MCF 10A (cell line): ENCODE measurements at regions not wholly inside any gene's neighbourhood (a gene's known extent, or its start where the extent isn't known, plus 50 kb on each side); places are given as distances from the start of the nearest gene placed in this dataset.

Source experiments
- BruUV-seq: library from RNA; stranded (reverse); fragments of 400-500 nt; replicated peaks from 2 replicates; lab custom pipeline; 2021; lab: Mats Ljungman, UMichigan
- CTCF ChIA-PET: fragments of 300-600 bp; sonication (Branson Sonifier 250); formaldehyde crosslinking; extraction: SDS; loops from one replicate; lab custom pipeline; 2021; ENCODE audit warnings: antibody characterized with exemption, inconsistent platforms; lab: Yijun Ruan, JAX
- POLR2A ChIA-PET: fragments of 300-600, 350-650 bp; sonication (Branson Sonifier 250); formaldehyde crosslinking; extraction: SDS; loops from one replicate; lab custom pipeline; 2020; ENCODE audit warnings: antibody characterized with exemption, inconsistent platforms; lab: Yijun Ruan, JAX
- DNase-seq: peaks from one replicate; pipeline ENCODE4 v3.0.0-alpha.2; 2018; ENCODE audit not compliant: unreplicated experiment
- H3K27ac Mint-ChIP-seq: one replicate; pipeline ENCODE4 v1.8.0; 2022; ENCODE audit warnings: mild to moderate bottlenecking, low read depth, mixed read lengths; ENCODE audit not compliant: unreplicated experiment
- H3K27me3 Mint-ChIP-seq: one replicate; pipeline ENCODE4 v1.8.0; 2022; ENCODE audit warnings: mixed read lengths; ENCODE audit not compliant: insufficient read depth, unreplicated experiment
- H3K36me3 Mint-ChIP-seq: one replicate; pipeline ENCODE4 v1.8.0; 2022; ENCODE audit warnings: mild to moderate bottlenecking, moderate library complexity, mixed read lengths; ENCODE audit not compliant: insufficient read depth, unreplicated experiment
- H3K4me1 Mint-ChIP-seq: one replicate; pipeline ENCODE4 v1.8.0; 2022; ENCODE audit warnings: mixed read lengths; ENCODE audit not compliant: insufficient read depth, unreplicated experiment
- H3K4me3 Mint-ChIP-seq: one replicate; pipeline ENCODE4 v1.8.0; 2022; ENCODE audit warnings: mild to moderate bottlenecking, moderate library complexity, mixed read lengths; ENCODE audit not compliant: unreplicated experiment
- H3K9me3 Mint-ChIP-seq: one replicate; pipeline ENCODE4 v1.8.0; 2022; ENCODE audit warnings: mixed read lengths; ENCODE audit not compliant: unreplicated experiment
- intact Hi-C: fragments of 100-400 bp; cut with micrococcal nuclease; formaldehyde crosslinking; loops from 2 replicates; pipeline ENCODE4 v1.14.1; 2022
- TF ChIP-seq, protein P1 (sequence below): fragments of 200-600 bp; IDR thresholded peaks from one replicate; pipeline ENCODE4 v1.8.0; 2022; ENCODE audit warnings: antibody characterized with exemption, mild to moderate bottlenecking; ENCODE audit not compliant: unreplicated experiment

DNA sequence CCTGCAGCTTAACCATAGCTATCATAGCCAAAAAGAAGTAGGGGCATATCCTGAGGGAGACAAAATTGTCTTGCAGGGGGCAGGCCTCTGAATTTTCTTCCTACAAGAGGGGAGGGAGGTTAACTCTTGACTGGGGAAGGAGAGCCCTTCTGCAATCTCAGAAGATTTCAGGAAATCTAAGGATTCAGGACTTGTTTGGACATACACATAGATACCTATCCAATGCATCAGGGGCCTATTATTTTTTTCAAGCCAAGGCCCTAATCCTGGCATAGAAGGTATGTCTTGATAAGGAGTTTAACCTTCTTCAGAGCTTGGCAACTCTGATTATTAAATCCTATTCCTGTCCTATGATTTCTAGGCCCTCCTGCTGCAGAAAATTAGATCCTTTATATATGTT is 375.1 kb upstream of the ACTBL2 start:
- no peak overlapping the region for H3K4me3 Mint-ChIP-seq
- TF ChIP-seq, protein P1, sequence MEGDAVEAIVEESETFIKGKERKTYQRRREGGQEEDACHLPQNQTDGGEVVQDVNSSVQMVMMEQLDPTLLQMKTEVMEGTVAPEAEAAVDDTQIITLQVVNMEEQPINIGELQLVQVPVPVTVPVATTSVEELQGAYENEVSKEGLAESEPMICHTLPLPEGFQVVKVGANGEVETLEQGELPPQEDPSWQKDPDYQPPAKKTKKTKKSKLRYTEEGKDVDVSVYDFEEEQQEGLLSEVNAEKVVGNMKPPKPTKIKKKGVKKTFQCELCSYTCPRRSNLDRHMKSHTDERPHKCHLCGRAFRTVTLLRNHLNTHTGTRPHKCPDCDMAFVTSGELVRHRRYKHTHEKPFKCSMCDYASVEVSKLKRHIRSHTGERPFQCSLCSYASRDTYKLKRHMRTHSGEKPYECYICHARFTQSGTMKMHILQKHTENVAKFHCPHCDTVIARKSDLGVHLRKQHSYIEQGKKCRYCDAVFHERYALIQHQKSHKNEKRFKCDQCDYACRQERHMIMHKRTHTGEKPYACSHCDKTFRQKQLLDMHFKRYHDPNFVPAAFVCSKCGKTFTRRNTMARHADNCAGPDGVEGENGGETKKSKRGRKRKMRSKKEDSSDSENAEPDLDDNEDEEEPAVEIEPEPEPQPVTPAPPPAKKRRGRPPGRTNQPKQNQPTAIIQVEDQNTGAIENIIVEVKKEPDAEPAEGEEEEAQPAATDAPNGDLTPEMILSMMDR, result no peak
- no peaks in the 10 kb centered on the region for H3K9me3 Mint-ChIP-seq
- CTCF ChIA-PET, result interaction anchor here (0.6 to 1.3 kb wide), 4 partner anchors 17 to 603 kb away, joined by 3 to 4 read pairs (median 4); no protein-coding TSS in a partner anchor
- POLR2A ChIA-PET, result no interaction called here
- no peak for DNase-seq
- intact Hi-C loops, result no loop called here
- H3K4me1 Mint-ChIP-seq, result peaks cover 15% of the 10 kb centered on the region
- no TSS peak for BruUV-seq
- H3K27ac Mint-ChIP-seq, result no peak overlapping the region
- no peaks in the 10 kb centered on the region for H3K27me3 Mint-ChIP-seq
- H3K36me3 Mint-ChIP-seq, result no peaks in the 10 kb centered on the region

DNA sequence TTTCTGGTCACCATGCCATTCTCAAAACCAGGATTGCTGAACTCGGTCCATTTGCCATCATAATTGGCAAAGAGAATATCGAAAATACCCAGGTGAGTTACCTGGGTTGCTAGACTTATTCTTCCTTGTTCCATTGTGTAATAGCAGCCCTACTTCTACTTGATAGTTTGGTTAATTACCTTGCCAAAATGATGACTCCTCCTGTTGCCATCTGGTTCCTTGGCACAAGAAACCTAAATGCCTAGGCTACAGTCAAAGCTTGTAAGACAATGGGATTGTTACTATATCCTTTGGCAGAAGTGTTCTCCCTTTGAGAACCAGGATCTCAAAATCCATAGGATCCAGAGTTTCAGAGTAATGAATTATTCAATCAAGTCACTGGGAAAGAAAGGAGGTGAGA is 373.2 kb upstream of the ACTBL2 start:
- Mint-ChIP-seq H3K36me3 (no peaks in the 10 kb centered on the region), H3K4me1 (peaks cover 6% of the 10 kb centered on the region), H3K9me3 (no peaks in the 10 kb centered on the region), H3K27me3 (no peaks in the 10 kb centered on the region), H3K4me3 (no peak overlapping the region), H3K27ac (no peak overlapping the region)
- CTCF ChIA-PET, result interaction anchor here (0.5 to 1.8 kb wide), 7 partner anchors 30 to 621 kb away, joined by 3 to 4 read pairs (median 3); no protein-coding TSS in a partner anchor
- POLR2A ChIA-PET, result interaction anchor here (0.7 to 2.1 kb wide), 4 partner anchors 14 to 603 kb away, joined by 3 to 7 read pairs (median 4); no protein-coding TSS in a partner anchor
- no TSS peak for BruUV-seq
- intact Hi-C loops, result no loop called here
- peak; percentile 60 for DNase-seq
- TF ChIP-seq, protein P1, result no peak

DNA sequence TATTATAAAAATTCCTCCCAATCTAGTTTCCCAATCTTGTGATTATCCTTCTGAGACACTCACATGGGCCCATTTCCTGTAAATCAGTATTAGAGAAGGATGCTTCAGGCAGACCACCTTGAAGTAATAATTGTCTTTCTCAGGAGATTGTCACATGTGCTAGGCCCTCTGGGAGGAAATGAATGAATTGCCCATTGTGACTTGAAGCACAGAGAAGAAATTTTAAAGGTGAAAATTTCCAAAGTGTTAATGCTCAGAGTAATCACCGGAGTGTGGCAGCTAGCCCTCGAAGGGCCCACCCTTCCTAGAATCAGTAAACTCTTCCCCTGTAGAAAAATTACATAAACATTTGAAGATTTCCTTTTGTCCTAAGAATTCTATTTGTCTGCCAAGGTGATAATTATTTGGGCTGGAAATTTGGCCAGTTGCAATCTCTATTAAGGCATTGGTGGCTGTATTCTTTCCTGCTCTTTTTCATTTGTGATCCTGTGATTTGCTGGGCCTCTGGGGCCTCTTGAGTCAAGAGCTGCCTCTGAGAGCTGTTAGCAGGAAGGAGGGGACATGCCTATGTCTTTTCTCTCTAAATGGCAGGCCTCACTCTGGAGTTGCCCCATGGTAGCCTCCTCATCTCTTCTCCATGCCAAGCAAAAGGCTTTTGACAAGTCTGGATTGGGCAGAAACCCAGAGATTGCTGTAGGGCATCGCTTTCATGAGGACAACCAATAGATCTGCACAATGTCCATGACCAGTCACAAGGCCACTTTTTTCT is 371.5 kb upstream of the ACTBL2 start:
- TF ChIP-seq, protein P1, result no peak
- ChIA-PET POLR2A (no interaction called here), CTCF (no interaction called here)
- no peak overlapping the region for H3K27ac Mint-ChIP-seq
- no peak for DNase-seq
- no peaks in the 10 kb centered on the region for H3K27me3 Mint-ChIP-seq
- H3K9me3 Mint-ChIP-seq, result no peaks in the 10 kb centered on the region
- intact Hi-C loops, result no loop called here
- no peaks in the 10 kb centered on the region for H3K36me3 Mint-ChIP-seq
- no peak overlapping the region for H3K4me3 Mint-ChIP-seq
- H3K4me1 Mint-ChIP-seq, result peaks cover 6% of the 10 kb centered on the region
- no TSS peak for BruUV-seq

DNA sequence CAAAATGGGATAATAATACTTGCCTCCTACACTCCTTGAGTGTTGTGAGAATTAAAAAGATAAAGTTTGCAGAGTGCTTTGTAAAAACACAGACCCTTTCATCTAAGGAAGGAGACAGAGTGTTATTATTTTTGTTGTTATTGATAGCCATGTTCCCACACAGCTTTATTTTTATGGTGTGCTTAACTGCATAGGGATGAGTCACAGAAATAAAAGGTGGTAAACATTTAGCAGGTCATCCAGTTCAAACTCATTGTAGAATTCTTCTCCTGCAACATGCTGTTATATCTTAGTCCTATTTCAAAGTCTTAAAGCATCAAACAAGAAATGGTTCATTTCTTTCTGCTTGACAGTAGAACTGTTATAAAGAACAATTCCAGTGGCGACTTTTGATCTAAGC is 367.5 kb upstream of the ACTBL2 start:
- Mint-ChIP-seq H3K36me3 (no peaks in the 10 kb centered on the region), H3K27ac (no peak overlapping the region), H3K4me1 (peaks cover 8% of the 10 kb centered on the region), H3K9me3 (peaks cover 4% of the 10 kb centered on the region), H3K27me3 (no peaks in the 10 kb centered on the region), H3K4me3 (no peak overlapping the region)
- intact Hi-C loops, result no loop called here
- TF ChIP-seq, protein P1, result no peak
- ChIA-PET POLR2A (interaction anchor here (0.9 to 2.2 kb wide), 6 partner anchors 8 to 34 kb away, joined by 3 to 10 read pairs (median 4); no protein-coding TSS in a partner anchor), CTCF (interaction anchor here (1.8 kb wide), 1 partner anchor 611 kb away, joined by 6 read pairs; no protein-coding TSS in a partner anchor)
- no peak for DNase-seq
- BruUV-seq, result no TSS peak
